GM13976 (cell line): ENCODE measurements at regions not wholly inside any gene's neighbourhood (a gene's known extent, or its start where the extent isn't known, plus 50 kb on each side); places are given as distances from the start of the nearest gene placed in this dataset.

ENCODE experiments used
- DNase-seq: peaks from one replicate; pipeline ENCODE4 v3.0.0; 2012; ENCODE audit warnings: low spot score
- in situ Hi-C: fragments of 300-500 bp; cut with MboI; formaldehyde crosslinking; loops from one replicate; pipeline ENCODE4 v1.12.0; 2022; ENCODE audit warnings: low sequenced_read_pairs, mixed read lengths, inconsistent platforms; ENCODE audit not compliant: unreplicated experiment
- TF ChIP-seq, protein P1 (sequence below): IDR thresholded peaks from 2 replicates; pipeline ENCODE4 v1.5.1; 2012; ENCODE audit warnings: borderline replicate concordance, mild to moderate bottlenecking; ENCODE audit not compliant: insufficient read depth; ENCODE audit errors: extremely low read depth, missing control alignments, control extremely low read depth

DNA sequence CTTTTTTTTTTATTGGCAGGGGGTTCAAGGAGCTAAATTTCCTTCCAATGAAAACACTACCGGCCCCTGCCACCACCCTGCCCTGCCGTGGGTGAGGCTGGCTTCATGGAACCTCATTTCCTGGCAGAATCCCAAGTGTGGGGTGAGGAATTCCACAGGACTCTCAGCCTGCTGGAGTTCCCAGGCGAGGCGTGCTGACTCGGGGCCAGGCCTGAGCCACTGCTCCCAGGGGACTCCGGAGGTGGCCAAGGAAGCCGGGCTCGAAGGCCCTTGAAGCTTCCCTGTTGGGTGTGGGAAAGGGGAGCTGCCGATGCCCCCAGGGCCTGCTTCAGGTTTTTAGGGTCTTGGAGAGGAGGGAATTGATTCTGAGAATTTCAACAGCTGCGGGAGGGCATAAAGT is 95.3 kb upstream of the ACTRT2 start:
- DNase-seq: no peak
- TF ChIP-seq, protein P1, sequence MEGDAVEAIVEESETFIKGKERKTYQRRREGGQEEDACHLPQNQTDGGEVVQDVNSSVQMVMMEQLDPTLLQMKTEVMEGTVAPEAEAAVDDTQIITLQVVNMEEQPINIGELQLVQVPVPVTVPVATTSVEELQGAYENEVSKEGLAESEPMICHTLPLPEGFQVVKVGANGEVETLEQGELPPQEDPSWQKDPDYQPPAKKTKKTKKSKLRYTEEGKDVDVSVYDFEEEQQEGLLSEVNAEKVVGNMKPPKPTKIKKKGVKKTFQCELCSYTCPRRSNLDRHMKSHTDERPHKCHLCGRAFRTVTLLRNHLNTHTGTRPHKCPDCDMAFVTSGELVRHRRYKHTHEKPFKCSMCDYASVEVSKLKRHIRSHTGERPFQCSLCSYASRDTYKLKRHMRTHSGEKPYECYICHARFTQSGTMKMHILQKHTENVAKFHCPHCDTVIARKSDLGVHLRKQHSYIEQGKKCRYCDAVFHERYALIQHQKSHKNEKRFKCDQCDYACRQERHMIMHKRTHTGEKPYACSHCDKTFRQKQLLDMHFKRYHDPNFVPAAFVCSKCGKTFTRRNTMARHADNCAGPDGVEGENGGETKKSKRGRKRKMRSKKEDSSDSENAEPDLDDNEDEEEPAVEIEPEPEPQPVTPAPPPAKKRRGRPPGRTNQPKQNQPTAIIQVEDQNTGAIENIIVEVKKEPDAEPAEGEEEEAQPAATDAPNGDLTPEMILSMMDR: no peak
- in situ Hi-C loops: no loop called here

DNA sequence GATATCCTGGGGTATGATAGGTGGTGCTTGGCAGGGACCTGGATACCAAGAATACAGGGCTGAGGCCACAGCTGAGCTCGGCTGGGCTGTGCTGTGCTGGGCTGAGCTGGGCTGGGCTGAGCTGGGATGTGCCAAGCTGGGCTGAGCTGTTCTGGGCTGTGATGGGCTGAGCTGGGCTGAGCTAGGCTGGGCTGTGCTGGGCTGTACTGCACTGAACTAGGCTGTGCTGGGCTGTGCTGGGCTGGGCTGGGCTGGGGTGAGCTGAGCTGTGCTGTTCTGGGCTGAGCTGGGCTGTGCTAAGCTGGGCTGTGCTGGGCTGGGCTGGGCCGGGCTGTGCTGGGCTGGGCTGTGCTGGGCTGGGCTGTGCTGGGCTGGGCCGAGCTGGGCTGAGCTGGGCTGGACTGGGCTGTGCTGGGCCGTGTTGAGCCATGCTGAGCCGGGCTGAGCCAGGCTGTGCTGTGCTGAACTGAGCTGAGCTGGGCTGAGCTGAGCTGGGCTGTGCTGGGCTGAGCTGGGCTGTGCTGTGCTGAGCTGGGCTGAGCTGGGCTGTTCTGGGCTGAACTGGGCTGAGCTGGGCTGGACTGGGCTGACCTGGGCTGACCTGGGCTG is 94.7 kb upstream of the ACTRT2 start:
- in situ Hi-C loops: no loop called here
- no peak for DNase-seq
- TF ChIP-seq, protein P1: no peak

DNA sequence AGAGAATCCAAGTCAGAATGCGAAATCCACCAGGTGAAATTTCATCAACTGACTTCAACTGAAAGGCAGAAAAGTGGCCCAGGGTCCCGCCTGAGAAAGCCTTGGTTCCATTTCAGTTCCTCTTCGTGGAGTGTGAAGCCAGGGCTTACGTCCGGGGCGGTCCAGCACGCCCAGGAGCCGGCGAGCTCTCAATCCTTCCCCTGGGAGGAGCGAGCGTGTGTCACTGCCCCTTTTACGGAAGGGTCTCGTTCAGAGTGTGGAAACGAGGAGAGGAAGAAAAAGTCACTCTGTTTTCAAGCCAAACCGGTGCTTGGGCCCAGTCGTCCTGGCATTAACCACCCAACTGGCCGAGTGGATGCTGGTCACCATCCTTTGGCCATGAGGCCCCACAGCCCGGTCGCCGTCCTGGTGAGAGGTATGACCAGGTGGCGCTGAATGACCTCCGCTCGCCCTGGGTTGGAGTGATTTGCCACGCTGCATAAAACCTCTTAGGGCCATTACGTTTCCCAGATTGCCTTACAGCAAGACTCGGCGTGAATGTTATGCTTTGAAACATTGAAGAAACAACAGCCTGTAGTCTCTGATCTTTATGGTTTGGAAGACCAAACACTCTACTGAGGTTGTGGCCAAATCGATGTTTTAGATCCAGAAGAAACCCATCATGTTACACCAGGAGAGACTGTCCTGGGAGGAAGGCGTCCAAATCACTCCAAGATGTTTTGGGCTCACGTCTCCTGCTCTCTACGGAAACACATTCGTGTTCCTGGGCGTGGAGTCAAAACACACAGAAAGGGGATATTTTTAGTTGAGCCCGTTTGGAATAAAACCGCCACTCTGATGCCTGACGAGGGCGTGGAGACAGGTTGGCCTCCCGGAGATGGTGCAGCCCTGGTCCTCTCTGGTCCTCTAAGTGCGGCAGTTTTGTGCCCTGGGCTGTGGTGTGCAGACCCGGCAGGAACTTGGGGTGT is 93.6 kb upstream of the ACTRT2 start:
- DNase-seq: no peak
- in situ Hi-C loops: no loop called here
- TF ChIP-seq, protein P1: no peak

DNA sequence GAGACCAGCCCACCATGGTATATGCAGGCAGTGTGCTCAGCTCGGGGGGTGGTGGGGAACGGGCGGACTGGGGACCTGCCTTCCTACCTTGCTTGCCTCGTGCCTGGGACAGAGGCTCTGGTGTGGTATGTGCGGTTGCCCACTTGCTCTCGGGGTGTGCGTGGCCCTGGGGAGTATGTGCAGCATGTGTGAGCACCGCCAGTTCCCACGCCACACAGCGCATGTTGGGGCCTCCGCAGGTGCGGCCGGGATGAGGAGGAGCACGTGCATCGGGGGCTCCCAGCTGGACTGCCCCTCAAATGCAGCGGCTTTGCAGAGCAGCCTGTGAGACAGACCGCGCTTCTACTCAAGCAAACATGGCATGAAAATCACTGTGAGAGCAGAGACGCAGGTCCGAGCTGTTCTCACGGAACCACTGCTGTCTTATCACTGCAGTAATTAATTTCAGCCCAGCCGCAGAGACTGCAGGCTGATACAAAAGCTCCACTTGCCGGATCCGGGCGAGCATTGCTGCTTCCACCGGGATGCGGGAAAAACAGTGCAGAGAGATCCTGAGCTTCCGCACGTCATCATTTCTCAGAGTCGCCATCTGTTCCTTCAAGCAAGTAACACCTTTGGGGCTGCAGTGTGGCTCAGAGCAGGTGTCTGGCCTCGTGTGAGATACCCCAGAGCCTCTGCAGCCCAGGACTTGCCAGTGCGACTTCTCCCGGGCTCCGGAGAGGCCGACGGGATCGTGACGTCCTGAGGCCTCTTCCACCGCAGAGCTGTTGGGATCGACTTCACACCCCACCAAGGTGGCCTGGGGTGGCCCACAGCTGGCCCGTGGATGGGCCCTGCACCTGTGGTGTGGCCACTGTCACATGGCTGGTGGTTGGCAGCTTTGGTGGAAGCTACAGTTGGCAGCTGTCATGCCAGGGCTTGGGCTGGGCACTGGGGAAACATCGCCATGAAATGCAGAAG is 92.6 kb upstream of the ACTRT2 start:
- in situ Hi-C loops: no loop called here
- DNase-seq: no peak
- TF ChIP-seq, protein P1: no peak

DNA sequence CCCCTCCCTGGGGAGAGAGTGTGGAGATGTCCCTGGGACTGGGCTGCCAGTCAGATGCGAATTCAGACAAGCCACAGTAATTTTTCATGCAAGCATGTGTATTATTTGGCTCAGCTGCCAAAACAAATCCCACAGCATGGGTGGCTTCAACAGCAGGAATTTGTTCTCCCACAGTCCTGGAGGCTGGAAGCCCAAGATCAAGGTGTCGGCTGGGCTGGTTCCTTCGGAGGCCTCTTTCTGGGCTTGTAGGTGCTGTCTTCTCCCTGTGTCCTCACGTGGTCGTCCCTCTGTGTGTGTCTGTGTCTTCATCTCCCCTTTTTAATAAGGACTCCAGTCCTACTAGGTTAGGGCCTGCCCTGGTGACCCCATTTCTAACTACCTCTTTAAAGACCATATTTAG is 91.9 kb upstream of the ACTRT2 start:
- in situ Hi-C loops: no loop called here
- no peak for DNase-seq
- TF ChIP-seq, protein P1: no peak
